ENCODE measurements at regions not wholly inside any gene's neighbourhood (a gene's known extent, or its start where the extent isn't known, plus 50 kb on each side); places are given as distances from the start of the nearest gene placed in this dataset.

DNA sequence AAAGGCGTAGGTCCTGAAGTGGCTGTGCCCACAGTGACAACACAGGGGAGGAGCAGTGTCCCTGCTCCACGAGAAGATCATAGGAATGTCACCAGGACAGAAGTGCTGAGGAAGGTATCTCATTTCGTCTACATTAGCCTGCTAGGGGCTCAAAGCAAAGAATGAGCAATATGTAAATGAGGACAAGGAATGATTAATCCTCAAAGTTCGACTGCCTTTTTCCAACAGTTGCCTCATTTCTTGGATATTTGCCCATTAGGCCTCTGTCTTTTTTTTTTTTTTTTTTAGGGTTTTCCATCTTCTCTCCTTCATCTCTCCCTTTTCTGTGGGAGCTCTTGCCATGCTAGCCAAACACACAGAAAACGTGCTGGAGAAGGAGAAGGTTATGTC, 105.2 kb upstream of the ARHGAP28 start (continued):
- TF ChIP-seq, protein P1, sequence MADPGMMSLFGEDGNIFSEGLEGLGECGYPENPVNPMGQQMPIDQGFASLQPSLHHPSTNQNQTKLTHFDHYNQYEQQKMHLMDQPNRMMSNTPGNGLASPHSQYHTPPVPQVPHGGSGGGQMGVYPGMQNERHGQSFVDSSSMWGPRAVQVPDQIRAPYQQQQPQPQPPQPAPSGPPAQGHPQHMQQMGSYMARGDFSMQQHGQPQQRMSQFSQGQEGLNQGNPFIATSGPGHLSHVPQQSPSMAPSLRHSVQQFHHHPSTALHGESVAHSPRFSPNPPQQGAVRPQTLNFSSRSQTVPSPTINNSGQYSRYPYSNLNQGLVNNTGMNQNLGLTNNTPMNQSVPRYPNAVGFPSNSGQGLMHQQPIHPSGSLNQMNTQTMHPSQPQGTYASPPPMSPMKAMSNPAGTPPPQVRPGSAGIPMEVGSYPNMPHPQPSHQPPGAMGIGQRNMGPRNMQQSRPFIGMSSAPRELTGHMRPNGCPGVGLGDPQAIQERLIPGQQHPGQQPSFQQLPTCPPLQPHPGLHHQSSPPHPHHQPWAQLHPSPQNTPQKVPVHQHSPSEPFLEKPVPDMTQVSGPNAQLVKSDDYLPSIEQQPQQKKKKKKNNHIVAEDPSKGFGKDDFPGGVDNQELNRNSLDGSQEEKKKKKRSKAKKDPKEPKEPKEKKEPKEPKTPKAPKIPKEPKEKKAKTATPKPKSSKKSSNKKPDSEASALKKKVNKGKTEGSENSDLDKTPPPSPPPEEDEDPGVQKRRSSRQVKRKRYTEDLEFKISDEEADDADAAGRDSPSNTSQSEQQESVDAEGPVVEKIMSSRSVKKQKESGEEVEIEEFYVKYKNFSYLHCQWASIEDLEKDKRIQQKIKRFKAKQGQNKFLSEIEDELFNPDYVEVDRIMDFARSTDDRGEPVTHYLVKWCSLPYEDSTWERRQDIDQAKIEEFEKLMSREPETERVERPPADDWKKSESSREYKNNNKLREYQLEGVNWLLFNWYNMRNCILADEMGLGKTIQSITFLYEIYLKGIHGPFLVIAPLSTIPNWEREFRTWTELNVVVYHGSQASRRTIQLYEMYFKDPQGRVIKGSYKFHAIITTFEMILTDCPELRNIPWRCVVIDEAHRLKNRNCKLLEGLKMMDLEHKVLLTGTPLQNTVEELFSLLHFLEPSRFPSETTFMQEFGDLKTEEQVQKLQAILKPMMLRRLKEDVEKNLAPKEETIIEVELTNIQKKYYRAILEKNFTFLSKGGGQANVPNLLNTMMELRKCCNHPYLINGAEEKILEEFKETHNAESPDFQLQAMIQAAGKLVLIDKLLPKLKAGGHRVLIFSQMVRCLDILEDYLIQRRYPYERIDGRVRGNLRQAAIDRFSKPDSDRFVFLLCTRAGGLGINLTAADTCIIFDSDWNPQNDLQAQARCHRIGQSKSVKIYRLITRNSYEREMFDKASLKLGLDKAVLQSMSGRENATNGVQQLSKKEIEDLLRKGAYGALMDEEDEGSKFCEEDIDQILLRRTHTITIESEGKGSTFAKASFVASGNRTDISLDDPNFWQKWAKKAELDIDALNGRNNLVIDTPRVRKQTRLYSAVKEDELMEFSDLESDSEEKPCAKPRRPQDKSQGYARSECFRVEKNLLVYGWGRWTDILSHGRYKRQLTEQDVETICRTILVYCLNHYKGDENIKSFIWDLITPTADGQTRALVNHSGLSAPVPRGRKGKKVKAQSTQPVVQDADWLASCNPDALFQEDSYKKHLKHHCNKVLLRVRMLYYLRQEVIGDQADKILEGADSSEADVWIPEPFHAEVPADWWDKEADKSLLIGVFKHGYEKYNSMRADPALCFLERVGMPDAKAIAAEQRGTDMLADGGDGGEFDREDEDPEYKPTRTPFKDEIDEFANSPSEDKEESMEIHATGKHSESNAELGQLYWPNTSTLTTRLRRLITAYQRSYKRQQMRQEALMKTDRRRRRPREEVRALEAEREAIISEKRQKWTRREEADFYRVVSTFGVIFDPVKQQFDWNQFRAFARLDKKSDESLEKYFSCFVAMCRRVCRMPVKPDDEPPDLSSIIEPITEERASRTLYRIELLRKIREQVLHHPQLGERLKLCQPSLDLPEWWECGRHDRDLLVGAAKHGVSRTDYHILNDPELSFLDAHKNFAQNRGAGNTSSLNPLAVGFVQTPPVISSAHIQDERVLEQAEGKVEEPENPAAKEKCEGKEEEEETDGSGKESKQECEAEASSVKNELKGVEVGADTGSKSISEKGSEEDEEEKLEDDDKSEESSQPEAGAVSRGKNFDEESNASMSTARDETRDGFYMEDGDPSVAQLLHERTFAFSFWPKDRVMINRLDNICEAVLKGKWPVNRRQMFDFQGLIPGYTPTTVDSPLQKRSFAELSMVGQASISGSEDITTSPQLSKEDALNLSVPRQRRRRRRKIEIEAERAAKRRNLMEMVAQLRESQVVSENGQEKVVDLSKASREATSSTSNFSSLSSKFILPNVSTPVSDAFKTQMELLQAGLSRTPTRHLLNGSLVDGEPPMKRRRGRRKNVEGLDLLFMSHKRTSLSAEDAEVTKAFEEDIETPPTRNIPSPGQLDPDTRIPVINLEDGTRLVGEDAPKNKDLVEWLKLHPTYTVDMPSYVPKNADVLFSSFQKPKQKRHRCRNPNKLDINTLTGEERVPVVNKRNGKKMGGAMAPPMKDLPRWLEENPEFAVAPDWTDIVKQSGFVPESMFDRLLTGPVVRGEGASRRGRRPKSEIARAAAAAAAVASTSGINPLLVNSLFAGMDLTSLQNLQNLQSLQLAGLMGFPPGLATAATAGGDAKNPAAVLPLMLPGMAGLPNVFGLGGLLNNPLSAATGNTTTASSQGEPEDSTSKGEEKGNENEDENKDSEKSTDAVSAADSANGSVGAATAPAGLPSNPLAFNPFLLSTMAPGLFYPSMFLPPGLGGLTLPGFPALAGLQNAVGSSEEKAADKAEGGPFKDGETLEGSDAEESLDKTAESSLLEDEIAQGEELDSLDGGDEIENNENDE (IDR thresholded peaks at IDR 0.05; ENCODE audit: insufficient replicate concordance, low read length), result no peak
- TF ChIP-seq SAP30 (IDR thresholded peaks at IDR 0.05; ENCODE audit: insufficient read depth, insufficient replicate concordance, low read length) (no peak), BRCA1 (IDR thresholded peaks at IDR 0.05; ENCODE audit: low read depth, low read length) (no peak), EZH2 (IDR thresholded peaks at IDR 0.05; ENCODE audit: low read depth, low read length, severe bottlenecking) (no peak), KDM1A (IDR thresholded peaks at IDR 0.05; ENCODE audit: borderline replicate concordance, low read length) (no peak), TBP (IDR thresholded peaks at IDR 0.05; ENCODE audit: low read depth, low read length) (no peak), JUN (IDR thresholded peaks at IDR 0.05; ENCODE audit: low read depth, low read length) (no peak)
- TF ChIP-seq, protein P2, sequence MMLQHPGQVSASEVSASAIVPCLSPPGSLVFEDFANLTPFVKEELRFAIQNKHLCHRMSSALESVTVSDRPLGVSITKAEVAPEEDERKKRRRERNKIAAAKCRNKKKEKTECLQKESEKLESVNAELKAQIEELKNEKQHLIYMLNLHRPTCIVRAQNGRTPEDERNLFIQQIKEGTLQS (IDR thresholded peaks at IDR 0.05; ENCODE audit: insufficient read depth, low read depth, low read length), result no peak
